Kidney tubule cell (primary cell): ENCODE measurements at regions not wholly inside any gene's neighbourhood (a gene's known extent, or its start where the extent isn't known, plus 50 kb on each side); places are given as distances from the start of the nearest gene placed in this dataset.
A peak's percentile ranks its signal among the peaks of the same experiment; 100 is the strongest.

Experiments
- DNase-seq: peaks from one replicate; pipeline ENCODE4 v3.0.0-alpha.2; 2018; ENCODE audit warnings: low spot score

- DNase-seq = peak; percentile 35
Measured at GRCh38 chr14:71467361-71467811, 464.8 kb upstream of the RGS6 start.

DNA sequence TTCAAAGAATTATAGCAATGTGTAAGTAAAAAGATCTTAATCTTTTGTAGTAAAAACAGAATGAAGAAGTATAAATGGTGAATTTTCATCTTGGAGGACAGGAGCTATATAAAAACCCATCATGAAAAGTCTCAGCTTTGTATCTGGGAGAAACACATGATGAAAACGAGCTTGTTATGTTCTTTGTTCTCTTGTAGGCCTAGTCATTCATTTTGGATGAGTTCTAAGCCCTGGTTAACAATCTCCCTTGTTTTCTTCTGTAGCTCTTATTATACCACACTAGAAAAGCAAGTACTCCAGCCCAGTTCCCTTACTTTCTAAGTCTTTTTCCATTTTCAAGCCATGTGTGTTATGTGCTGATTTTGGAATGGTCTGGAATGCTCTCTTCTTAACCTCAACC lies 463.5 kb upstream of the RGS6 start:
- no peak for DNase-seq

- no peak for DNase-seq
Measured at GRCh38 chr14:71469643-71470335, 462.4 kb upstream of the RGS6 start.

- DNase-seq = no peak
Measured at GRCh38 chr14:71471634-71472355, 460.4 kb upstream of the RGS6 start.

- no peak for DNase-seq
Measured at GRCh38 chr14:71472356-71473340, 459.6 kb upstream of the RGS6 start.

DNA sequence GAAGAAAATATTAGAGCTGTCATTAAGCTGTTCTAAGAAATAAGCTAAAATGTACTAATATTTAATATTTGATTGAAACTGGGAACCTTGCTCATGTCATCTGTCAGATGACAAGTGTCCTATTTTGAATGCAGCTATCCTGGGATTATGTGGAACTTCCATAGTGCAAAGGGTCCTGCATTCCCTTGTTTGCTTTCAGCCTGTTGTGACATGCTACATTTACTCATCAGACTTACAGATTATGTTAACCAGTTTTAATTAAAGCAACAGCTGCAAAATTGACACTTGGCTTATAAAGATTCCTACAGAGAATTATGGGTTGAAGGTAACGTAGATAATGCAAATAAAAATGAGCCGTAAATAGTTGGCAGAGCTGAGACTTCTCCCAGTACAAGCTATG lies 458.4 kb upstream of the RGS6 start:
- no peak for DNase-seq

DNA sequence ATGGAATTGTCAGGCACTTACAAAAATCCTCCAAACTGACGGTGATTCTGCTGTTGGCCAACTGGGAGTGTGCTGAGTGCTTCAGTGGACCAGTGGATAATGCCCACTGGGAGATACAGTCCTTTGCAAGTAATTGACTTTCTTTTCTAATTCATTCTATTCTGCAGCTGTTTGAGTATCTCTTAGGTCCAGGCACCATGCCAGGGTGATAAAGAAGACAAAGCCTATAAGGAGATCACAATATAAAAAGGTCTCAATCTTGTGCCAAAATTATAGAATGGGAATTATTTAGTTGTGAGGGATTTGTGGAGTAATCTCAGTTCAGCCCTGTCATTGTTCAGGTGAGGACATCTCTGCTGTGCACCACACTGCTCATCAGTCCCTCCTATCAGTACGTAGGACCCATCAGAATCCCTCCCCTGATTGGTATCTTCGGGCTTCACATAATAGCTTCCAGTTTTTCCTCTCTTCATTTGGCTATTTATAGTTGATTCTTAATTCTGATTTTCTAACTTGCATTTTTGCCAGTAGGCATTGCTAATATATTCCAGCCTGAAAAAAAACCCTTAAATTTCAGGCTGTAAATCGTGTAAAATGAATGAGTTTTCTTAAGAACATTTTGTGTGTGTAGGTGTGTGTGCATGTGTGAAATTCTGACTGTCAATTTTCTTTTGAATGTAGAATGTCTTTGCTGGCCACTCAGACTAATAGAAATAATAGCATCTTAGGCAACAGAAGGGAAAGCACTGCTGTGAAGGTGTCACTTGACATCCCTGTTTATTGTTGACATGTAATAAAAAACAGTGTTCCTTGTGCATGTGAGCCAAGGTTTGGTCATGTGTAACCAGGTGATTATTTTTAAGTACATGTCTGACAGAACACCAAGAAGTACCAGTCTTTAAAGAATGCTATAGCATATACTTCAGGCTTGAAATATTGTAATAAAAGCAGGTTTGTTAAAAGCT lies 457.6 kb upstream of the RGS6 start:
- no peak for DNase-seq

DNA sequence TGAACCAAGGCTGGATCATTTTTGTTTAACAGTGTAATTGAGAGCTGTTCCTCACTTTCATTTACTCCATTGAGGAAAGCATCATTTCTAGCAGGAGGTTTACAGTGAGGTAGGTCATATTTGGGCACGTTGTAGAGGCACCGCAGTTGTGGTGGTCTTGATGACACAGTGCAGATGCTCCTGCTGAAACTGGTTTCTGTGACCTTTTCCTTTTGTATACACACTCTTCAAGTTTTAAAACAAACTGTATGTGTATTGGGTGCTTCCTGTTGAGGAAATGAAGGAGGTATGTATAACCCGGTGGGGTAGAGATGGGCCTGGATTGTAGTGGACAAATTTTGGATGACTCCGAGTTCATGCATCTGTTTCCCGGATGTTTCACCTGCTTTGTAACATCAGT lies 456.3 kb upstream of the RGS6 start:
- DNase-seq = no peak

GRCh38 chr14:71478542-71478941 lies 453.7 kb upstream of the RGS6 start:
- peak; percentile 67 for DNase-seq

- no peak for DNase-seq
Measured at GRCh38 chr14:71481021-71481654, 451.1 kb upstream of the RGS6 start.

DNA sequence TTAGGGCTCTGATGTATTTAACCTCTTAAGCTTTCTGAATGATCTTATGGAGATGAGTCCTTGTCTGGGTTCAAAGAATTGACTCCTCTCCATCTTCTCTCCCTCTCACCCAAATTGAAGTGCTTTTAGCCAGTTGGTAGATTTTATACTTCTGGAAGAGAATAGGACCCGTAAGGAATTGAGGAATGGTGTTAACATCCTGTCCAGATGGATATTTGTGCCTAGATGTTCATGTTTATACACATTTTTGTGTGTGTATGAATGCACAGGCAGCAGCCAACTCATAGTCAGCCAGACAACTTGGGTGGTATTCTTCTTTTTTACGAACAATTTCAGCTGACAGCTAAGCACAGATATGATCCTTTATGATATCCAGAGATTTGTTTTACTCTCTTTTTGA lies 449.6 kb upstream of the RGS6 start:
- no peak for DNase-seq

DNA sequence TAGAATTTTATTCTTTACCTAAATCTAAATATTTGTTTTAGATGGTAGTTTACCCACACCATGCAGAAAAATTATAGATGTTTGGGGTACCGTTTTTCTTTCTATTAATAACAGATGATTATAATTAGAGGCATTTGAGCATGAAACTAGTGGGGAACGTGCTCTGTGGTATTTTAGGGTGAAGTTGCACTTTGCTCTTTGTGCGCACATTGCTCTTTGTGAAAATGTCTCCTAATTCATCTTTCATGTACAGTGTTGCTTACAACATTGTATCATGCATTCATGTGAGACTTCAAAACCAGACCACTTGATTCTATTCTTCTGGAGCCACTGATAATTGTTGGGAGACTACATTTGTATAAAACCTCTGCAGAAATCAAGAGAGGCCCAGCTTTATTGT lies 449.1 kb upstream of the RGS6 start:
- DNase-seq = no peak

DNA sequence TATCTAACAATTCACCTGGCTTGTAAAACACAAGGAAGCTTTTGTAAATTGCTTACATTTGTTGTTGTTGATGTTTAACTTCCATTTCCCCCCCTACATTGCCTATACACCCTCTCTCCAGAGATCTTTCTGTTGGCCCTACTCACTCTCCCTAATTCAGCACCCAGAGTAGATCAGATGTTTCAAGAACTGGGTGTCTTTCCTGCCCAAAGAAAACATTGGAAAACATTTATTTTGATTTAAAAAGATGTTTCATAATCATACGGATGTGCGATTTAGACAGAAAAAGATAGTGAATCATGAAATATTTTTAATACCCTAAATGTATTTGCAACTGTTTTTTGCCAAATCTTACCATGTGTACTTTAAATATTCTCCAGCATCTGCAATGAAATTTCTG lies 446.4 kb upstream of the RGS6 start:
- DNase-seq = no peak

- no peak for DNase-seq
Measured at GRCh38 chr14:71486279-71486678, 445.9 kb upstream of the RGS6 start.

DNA sequence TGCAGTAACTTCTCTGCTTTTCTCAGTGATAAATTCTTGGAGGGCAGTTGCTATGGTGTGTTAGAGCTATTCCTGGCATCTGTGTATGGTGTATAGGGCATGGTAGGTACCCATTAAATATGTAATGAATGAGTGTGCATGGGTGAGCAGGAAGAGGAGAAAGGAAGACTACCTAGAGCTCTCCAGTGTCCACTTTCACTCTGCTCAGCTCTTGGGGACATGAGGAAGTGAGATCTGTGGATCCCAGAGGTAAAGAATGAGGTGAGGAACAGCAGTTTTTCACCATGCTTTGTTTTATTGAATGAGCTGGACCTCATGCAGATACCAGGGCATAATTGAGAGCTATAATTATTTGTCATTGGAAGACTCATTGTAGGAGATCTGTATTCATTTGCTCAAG lies 444.8 kb upstream of the RGS6 start:
- DNase-seq = peak; percentile 3

DNA sequence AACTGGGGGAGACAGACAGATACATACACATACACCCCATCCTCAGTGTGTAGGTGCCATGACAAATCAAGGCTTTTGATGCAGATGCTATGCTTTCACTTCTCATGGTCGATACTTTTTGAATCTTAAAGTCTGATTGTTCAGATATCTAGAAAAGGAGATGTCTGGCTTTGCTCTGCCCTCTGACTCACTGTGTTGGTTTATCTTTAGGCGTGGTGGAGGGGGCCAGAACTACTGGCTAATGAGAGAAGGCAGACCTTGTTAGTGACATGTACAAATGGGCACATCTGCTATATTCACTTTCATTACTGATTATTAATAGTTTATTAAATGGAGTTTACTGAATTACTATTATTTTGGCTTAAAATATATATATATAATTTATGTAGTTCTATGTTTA lies 444.3 kb upstream of the RGS6 start:
- no peak for DNase-seq

DNA sequence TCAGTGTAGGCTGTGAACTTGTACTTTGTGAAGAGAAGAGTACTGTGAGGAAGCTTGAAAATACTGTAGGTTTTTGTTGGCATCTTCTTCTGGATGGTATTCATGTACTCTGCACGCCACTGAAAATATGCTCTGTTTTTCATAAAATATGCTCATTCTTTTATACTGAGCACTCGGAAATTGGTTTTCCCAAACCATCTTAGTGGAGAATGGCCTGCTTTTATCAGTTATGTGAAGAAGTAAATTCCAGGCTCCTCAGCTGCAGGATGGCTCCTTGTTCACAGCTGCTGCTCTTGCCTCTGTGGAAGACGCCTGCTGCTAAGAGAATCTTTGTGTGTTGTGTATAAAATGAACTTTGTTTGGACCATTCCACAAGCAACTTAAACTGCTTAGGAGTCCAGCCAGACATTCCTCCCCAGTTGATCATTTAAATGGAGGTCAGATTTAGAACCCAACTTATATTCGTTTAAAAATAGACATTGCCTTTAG lies 443.5 kb upstream of the RGS6 start:
- DNase-seq = no peak

DNA sequence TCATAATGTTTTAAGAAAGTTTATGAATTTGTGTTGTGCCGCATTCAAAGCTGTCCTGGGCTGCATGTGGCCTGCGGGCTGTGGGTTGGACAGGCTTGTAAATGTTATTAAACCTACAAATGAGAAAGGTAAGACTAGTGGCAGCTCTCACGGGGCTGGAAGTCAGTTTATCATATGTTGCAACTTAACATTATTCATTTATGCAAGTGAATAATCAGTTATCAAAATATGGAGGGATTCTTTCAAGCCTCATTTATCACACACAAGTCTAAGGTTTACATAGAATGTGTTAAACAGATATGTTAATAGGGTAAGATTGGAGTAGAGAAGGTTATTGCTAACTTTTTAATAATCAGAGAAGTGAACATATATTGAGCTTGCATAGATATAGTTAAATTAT lies 442.5 kb upstream of the RGS6 start:
- no peak for DNase-seq

DNA sequence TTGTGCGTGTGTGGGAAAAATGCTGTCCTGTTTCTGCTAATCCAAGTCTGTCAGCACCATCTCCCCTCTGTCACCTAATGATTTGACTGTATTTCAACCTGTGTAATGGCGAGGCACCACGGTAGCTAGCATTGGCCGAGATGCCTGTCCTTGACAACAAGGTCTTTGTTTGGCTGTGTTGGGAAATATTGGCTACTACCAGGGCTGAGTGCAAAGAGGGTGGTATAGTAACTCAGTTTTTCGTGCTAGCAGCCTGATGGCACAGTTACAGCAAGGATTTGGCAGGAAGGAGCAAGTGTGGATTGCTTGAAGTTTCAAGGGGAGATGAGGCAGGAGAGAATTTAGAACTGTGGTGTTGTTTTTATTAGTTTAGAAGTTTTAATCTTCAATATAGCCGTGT lies 440.3 kb upstream of the RGS6 start:
- no peak for DNase-seq

- no peak for DNase-seq
Measured at GRCh38 chr14:71492346-71492745, 439.9 kb upstream of the RGS6 start.

- peak; percentile 44 for DNase-seq
Measured at GRCh38 chr14:71497645-71498086, 434.6 kb upstream of the RGS6 start.
